Left ventricle myocardium superior (tissue), 1 donor: ENCODE measurements at regions not wholly inside any gene's neighbourhood (a gene's known extent, or its start where the extent isn't known, plus 50 kb on each side); places are given as distances from the start of the nearest gene placed in this dataset.
"Not testable (repeated sequence)": the region's sequence is repeated elsewhere in the genome, so short reads cannot be mapped to it uniquely, and the experiment has no call there.

ENCODE experiments used
- ATAC-seq: fragments of 200-7000 bp; cut with Tn5 transposase; one replicate; pipeline ENCODE4 v1.9.1; 2020; ENCODE audit warnings: mild to moderate bottlenecking, moderate library complexity
- DNase-seq: peaks from one replicate; pipeline ENCODE4 v3.0.0-alpha.2; 2020
- intact Hi-C: fragments of 100-400 bp; cut with micrococcal nuclease; formaldehyde crosslinking; loops from one replicate; pipeline ENCODE4 v1.11.0; 2022
- donor health status: DM: no; HTN: yes; CAD: no; lungs with severe emphysema.

- intact Hi-C loops, result no loop called here
- no peak for ATAC-seq
- DNase-seq, result no peak
Observed at GRCh38 chr14:106317593-106317992, 791.2 kb downstream of the TMEM121 start.

GRCh38 chr14:106318700-106319099 lies 792.3 kb downstream of the TMEM121 start:
- intact Hi-C loops, result no loop called here
- ATAC-seq (no peak), DNase-seq (no peak)

GRCh38 chr14:106323970-106324369 lies 797.6 kb downstream of the TMEM121 start:
- ATAC-seq, DNase-seq, intact Hi-C loops: not testable (repeated sequence)

GRCh38 chr14:106327234-106327633 lies 800.9 kb downstream of the TMEM121 start:
- DNase-seq (no peak), ATAC-seq (no peak)
- intact Hi-C loops, result no loop called here

- intact Hi-C loops, ATAC-seq, DNase-seq: not testable (repeated sequence)
Observed at GRCh38 chr14:106327702-106328353, 801.4 kb downstream of the TMEM121 start.

- intact Hi-C loops, ATAC-seq, DNase-seq: not testable (repeated sequence)
Observed at GRCh38 chr14:106329243-106329642, 802.9 kb downstream of the TMEM121 start.

GRCh38 chr14:106329987-106330774 lies 803.8 kb downstream of the TMEM121 start:
- ATAC-seq, DNase-seq, intact Hi-C loops: not testable (repeated sequence)

GRCh38 chr14:106334428-106335109 lies 808.2 kb downstream of the TMEM121 start:
- DNase-seq, result peak; percentile 30
- ATAC-seq, intact Hi-C loops: not testable (repeated sequence)

- intact Hi-C loops, DNase-seq, ATAC-seq: not testable (repeated sequence)
Observed at GRCh38 chr14:106335110-106335429, 808.7 kb downstream of the TMEM121 start.

- ATAC-seq, intact Hi-C loops, DNase-seq: not testable (repeated sequence)
Observed at GRCh38 chr14:106338775-106339174, 812.4 kb downstream of the TMEM121 start.

- ATAC-seq, DNase-seq, intact Hi-C loops: not testable (repeated sequence)
Observed at GRCh38 chr14:106340658-106341057, 814.3 kb downstream of the TMEM121 start.

GRCh38 chr14:106341161-106341560 lies 814.8 kb downstream of the TMEM121 start:
- DNase-seq, intact Hi-C loops, ATAC-seq: not testable (repeated sequence)

- ATAC-seq (no peak), DNase-seq (no peak)
- intact Hi-C loops, result no loop called here
Observed at GRCh38 chr14:106343626-106344025, 817.2 kb downstream of the TMEM121 start.

- intact Hi-C loops, ATAC-seq, DNase-seq: not testable (repeated sequence)
Observed at GRCh38 chr14:106344065-106344614, 817.8 kb downstream of the TMEM121 start.

GRCh38 chr14:106344791-106345479 lies 818.6 kb downstream of the TMEM121 start:
- DNase-seq, intact Hi-C loops, ATAC-seq: not testable (repeated sequence)

GRCh38 chr14:106346084-106346483 lies 819.7 kb downstream of the TMEM121 start:
- ATAC-seq (no peak), DNase-seq (no peak)
- intact Hi-C loops, result no loop called here

GRCh38 chr14:106346534-106347290 lies 820.3 kb downstream of the TMEM121 start:
- DNase-seq (no peak), ATAC-seq (no peak)
- intact Hi-C loops, result no loop called here

GRCh38 chr14:106347291-106347778 lies 821.0 kb downstream of the TMEM121 start:
- ATAC-seq, result no peak
- intact Hi-C loops, result no loop called here
- DNase-seq, result no peak
